GM12891 (cell line): ENCODE measurements at regions not wholly inside any gene's neighbourhood (a gene's known extent, or its start where the extent isn't known, plus 50 kb on each side); places are given as distances from the start of the nearest gene placed in this dataset.

Source experiments
- DNase-seq: peaks from one replicate; pipeline ENCODE4 v3.0.0; 2011; ENCODE audit warnings: low spot score; ENCODE audit not compliant: insufficient read length
- FAIRE-seq: peaks from 2 replicates; lab custom pipeline; 2011; peaks lifted over from hg19 to GRCh38; lab: Jason Lieb, UNC
- PAX5 ChIP-seq: IDR thresholded peaks from 2 replicates; pipeline ENCODE4 v1.6.1; 2011; ENCODE audit warnings: low read length, moderate library complexity, mild to moderate bottlenecking; ENCODE audit not compliant: insufficient read depth, severe bottlenecking
- POLR2A ChIP-seq: IDR thresholded peaks from 2 replicates; pipeline ENCODE4 v1.6.1; 2011; ENCODE audit warnings: low read depth, low read length, control low read depth
- POLR2AphosphoS5 ChIP-seq: IDR thresholded peaks from 2 replicates; pipeline ENCODE4 v1.6.1; 2011; ENCODE audit warnings: low read depth, low read length, control low read depth
- POU2F2 ChIP-seq: IDR thresholded peaks from 2 replicates; pipeline ENCODE4 v1.6.1; 2011; ENCODE audit warnings: low read depth, mild to moderate bottlenecking, control low read depth, low read length, moderate library complexity
- SPI1 ChIP-seq: IDR thresholded peaks from 2 replicates; pipeline ENCODE4 v1.6.1; 2011; ENCODE audit warnings: low read depth, low read length, control low read depth
- TAF1 ChIP-seq: IDR thresholded peaks from 2 replicates; pipeline ENCODE4 v1.6.1; 2011; ENCODE audit warnings: low read depth, low read length, control low read depth

DNA sequence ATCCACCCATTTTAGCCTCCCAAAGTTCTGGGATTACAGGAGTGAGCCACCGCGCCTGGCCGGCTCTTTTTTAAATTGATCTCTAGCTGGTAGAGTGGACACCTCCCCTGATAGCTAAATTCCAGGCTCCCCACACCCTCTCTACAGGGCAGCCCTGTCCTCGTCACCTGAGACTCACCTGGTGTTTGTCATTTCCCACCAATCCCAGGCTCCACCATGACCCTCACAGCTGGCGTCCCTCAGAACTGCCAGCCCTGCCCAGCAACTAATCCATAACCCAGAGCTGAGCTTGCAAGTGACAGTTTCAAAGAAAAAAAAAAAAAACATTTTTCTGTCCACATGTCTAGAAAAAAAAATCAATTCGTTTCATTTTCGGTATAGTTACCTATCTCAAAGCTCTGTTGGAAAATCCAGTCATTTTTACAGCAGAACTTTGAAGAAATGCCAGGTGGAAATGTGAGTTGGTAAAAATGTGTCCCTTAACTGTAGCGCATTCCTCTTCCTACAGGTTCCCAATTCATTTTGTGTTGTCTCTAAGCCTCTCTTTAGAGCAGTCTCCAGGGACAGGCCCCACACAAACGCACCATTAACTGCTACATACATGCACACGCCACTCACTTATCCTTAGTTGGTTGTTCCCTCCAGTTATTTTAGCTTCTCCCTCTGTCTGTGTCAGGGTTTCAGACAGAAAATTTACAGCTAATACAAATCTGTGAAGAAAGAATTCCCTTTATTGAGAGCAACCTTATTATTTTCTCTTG, 294.7 kb downstream of the FBXO15 start:
- no peak for FAIRE-seq
- DNase-seq = no peak
- no peak for TF ChIP-seq POLR2AphosphoS5
- TF ChIP-seq PAX5 = no peak
- no peak for TF ChIP-seq TAF1
- no peak for TF ChIP-seq POU2F2
- no peak for TF ChIP-seq SPI1
- no peak for TF ChIP-seq POLR2A

DNA sequence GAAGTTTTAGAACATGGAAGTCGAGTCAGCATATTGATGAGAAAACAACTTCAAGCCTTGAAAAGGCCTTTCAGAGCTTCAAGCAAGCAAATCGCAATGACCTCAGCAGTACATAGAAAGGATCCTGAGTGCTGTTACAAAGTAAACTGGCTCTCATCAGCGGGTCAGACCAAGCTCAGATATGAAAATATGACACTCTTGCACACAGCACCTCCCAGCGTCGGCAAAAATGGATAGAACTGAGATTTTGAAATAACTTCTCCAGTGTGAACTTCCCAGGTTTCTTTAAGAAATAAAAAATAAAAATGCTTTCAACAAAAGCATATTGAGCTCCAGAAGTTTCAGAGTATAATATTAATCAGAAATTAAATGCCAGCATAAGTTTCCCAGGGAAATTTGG, 296.9 kb downstream of the FBXO15 start:
- FAIRE-seq (no peak), DNase-seq (no peak)
- no peak for TF ChIP-seq POU2F2

DNA sequence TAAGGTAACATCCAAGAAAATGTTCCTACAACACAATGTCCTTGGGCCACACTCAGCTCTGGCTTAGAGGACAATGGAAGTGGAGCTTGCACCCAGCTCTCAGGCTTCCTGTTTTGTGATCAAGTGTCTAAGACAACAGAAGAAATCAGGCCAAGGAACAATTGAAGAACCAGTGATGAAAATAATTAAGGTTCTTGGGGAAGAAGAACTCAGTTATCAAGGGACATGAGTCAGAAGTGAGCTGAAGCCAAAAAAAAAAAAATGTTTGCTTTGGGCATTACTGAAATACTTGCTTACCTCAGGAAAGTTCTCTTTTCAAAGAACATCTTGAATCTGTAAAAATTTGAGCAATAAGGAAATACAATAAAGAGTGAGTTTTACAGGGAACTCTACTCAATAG, 299.0 kb downstream of the FBXO15 start:
- DNase-seq = no peak
- FAIRE-seq = no peak
- no peak for TF ChIP-seq PAX5
- TF ChIP-seq POLR2AphosphoS5 = no peak
- TF ChIP-seq POU2F2 = no peak
- no peak for TF ChIP-seq TAF1
- TF ChIP-seq SPI1 = no peak

DNA sequence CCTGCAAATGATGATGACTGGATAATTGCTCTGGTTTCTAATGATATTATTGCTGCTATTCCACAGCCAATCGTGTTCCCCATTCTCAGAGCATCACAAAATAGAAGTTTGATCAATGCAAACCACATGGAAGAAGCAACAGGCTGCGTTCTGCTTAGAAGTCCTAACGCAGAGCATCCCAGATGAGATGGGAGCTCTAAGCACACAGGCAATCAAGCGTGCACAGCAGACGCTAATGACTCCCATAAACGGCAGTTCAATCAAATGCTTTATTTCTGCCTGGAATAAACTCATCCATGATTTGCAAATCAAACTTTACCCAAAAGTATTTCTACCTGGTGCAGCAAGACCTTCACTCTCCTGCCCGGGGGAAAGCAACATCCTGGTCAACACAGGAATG, 304.2 kb downstream of the FBXO15 start:
- FAIRE-seq = no peak
- no peak for TF ChIP-seq POU2F2
- TF ChIP-seq POLR2A = no peak
- TF ChIP-seq POLR2AphosphoS5 = no peak
- TF ChIP-seq PAX5 = no peak
- no peak for TF ChIP-seq SPI1
- no peak for TF ChIP-seq TAF1
- DNase-seq = no peak

DNA sequence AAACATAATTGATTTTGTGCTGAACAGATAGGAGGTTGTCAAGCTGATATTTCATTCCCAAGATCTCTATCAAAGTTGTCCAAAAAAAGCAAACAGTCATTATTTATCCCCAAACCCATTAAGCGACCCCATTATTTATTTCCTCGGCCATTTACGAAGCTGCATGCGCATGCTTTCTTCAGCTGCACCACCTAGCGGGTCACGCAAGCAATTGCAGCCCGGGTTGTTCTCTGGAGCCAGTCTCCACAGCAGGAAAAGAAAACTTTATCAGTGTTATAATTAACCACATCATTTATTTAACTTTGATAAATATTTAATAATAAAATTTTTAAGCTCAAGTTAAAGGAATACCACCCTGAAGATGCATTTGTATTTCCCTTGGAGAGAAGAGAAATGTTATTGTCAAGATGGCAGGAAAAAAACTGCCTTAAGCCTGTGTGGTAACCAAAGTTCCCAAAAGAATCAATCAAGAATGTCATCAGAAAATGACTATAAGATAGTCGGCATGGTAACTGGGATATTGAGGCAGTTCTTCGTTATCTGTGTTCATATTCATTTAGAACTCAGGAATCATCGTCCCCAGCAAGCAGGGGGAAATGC, 304.7 kb downstream of the FBXO15 start:
- DNase-seq = peak; percentile 29
- TF ChIP-seq POLR2AphosphoS5 = no peak
- no peak for TF ChIP-seq TAF1
- no peak for TF ChIP-seq POLR2A
- no peak for TF ChIP-seq SPI1
- TF ChIP-seq POU2F2 = no peak
- TF ChIP-seq PAX5 = no peak
- FAIRE-seq = peak; percentile 74

DNA sequence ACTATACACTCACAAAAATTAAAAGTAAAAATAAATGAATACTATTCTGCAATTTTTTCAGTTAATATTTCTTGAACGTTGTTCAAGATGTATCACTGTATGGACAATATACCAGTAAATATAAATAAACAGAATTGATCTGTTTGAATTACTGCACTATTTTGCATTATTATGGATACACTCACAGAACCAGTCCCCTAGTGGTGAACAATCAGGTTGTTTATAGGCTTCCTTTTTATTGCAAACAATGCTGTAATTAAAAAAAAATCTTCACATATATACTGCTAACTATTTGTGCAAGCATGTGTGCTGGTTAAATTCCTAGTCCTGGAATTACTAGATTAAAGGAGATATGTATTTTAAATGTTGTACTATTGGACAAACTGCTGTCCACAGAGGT, 306.0 kb downstream of the FBXO15 start:
- TF ChIP-seq POLR2A = no peak
- TF ChIP-seq POLR2AphosphoS5 = no peak
- TF ChIP-seq TAF1 = no peak
- no peak for TF ChIP-seq PAX5
- no peak for TF ChIP-seq POU2F2
- TF ChIP-seq SPI1 = no peak
- DNase-seq (no peak), FAIRE-seq (no peak)

DNA sequence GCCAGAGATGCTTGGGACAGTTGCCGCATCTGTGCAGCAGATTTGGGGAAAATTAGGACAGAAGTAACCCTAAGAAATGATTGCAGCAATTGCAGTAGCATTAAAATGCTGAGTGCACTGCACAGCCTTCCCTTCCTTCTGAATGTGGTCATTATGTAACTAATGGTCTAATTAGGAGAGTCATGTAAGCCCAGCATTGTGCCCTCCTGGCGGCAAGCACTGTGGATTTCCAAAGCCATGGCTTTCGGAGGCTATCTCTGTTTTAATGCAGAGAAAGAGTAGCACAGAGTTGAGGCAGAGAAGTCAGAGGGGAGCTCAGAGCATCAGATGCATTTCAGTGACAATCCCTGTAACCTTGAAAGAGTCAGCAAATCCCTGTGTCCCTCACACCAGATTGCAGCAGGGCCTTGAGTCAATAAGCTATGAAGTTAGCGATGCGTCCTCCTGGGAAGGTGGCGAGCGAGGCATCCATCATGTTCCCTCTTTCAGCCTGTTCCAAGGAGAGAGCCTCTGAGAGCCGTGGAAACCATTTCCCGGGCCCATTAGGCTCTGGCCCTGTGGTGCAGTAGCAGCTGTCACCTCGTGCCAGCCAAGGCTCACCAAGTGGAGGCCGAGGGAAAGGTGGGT, 307.2 kb downstream of the FBXO15 start:
- FAIRE-seq (no peak), DNase-seq (no peak)
- TF ChIP-seq SPI1 (no peak), TAF1 (no peak), POLR2A (no peak), POU2F2 (no peak), PAX5 (no peak), POLR2AphosphoS5 (no peak)

DNA sequence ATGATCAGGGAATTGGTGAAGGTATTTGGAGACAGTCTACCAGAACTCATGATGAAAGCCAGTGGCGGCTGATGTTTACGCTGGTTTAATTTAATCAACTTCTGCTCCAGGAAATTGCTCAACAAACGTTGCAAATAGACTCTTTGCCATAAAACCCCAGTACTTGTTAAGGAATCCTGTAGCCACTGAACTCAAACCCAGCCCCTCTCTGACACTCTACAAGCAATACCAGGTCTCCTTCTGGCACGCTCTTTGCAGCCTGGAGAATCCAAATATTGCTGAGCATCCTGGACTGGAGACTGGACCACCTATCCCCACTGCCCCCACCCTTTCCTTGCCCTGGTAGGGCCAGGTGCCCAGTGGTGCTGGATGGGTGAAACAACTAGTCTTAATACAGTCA, 308.2 kb downstream of the FBXO15 start:
- DNase-seq (no peak), FAIRE-seq (no peak)
- TF ChIP-seq SPI1 (no peak), POLR2AphosphoS5 (no peak), PAX5 (no peak), TAF1 (no peak), POLR2A (no peak), POU2F2 (no peak)

DNA sequence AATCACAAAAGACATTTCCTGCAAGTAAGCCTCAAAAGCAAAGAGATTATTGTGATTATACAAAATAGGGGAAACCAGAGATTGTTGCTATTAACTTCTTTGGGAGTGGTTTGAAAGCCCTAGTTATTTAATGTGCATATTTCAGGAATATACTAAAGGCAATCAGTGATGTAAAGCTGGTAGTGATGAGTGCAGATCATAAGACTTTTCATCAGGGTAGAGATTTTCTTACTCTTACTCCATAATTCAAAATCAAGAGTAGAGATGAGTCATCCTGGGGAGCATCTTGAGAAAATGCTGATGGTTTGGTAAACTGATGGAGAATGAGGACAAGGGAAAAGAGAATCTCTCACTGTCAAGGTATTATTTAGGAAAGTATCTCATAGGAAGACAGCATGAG, 309.5 kb downstream of the FBXO15 start:
- TF ChIP-seq POLR2AphosphoS5 (no peak), POLR2A (no peak), POU2F2 (no peak), PAX5 (no peak), SPI1 (no peak), TAF1 (no peak)
- DNase-seq (no peak), FAIRE-seq (no peak)
